Keratinocyte (primary cell): ENCODE measurements at regions not wholly inside any gene's neighbourhood (a gene's known extent, or its start where the extent isn't known, plus 50 kb on each side); places are given as distances from the start of the nearest gene placed in this dataset.

Source experiments
- EZH2 ChIP-seq: IDR thresholded peaks from one replicate; pipeline ENCODE4 v1.6.1; 2012; ENCODE audit warnings: inconsistent platforms, mild to moderate bottlenecking, low read length, moderate library complexity
- TF ChIP-seq, protein P1 (sequence below), 3 experiments: IDR thresholded peaks in 1 of 3; conservative IDR thresholded peaks in 1 of 3; optimal IDR thresholded peaks in 1 of 3; 2 replicates in 2 of 3; 3 replicates in 1 of 3; pipeline versions ENCODE3 to v1.5.1; 2011; ENCODE audit warnings: low read length in 3 of 3, mild to moderate bottlenecking in 3 of 3, moderate library complexity in 2 of 3, control low read depth in 1 of 3, inconsistent platforms in 1 of 3; ENCODE audit not compliant: insufficient read depth in 2 of 3; ENCODE audit errors: extremely low read depth in 1 of 3

DNA sequence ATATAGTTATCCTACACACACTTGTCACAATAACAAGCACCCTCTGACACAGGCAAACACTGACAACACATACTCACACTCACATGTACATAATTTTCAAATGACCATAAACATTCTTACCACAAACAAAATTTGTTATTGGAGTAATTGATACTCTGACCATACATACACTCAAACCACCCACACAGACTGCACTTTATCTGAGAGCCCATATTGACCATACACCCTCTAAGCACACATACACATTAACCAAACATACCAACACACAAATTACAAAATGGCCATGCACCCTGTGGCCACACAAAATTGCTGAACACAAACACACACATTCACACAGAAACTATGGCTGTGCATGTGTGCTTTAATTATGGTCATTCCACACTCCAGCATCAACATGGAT, 79.1 kb upstream of the FAM120A start:
- TF ChIP-seq, protein P1, sequence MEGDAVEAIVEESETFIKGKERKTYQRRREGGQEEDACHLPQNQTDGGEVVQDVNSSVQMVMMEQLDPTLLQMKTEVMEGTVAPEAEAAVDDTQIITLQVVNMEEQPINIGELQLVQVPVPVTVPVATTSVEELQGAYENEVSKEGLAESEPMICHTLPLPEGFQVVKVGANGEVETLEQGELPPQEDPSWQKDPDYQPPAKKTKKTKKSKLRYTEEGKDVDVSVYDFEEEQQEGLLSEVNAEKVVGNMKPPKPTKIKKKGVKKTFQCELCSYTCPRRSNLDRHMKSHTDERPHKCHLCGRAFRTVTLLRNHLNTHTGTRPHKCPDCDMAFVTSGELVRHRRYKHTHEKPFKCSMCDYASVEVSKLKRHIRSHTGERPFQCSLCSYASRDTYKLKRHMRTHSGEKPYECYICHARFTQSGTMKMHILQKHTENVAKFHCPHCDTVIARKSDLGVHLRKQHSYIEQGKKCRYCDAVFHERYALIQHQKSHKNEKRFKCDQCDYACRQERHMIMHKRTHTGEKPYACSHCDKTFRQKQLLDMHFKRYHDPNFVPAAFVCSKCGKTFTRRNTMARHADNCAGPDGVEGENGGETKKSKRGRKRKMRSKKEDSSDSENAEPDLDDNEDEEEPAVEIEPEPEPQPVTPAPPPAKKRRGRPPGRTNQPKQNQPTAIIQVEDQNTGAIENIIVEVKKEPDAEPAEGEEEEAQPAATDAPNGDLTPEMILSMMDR (optimal IDR thresholded peaks at IDR 0.05 in 1 of 3, IDR thresholded peaks at IDR 0.05 in 1 of 3, conservative IDR thresholded peaks at IDR 0.05 in 1 of 3; ENCODE audit: extremely low read depth in 1 of 3, insufficient read depth in 2 of 3, low read length in 3 of 3), result no peak
- no peak for TF ChIP-seq EZH2
